Epidermal melanocyte (primary cell): ENCODE measurements at regions not wholly inside any gene's neighbourhood (a gene's known extent, or its start where the extent isn't known, plus 50 kb on each side); places are given as distances from the start of the nearest gene placed in this dataset.
"Not testable (repeated sequence)": the region's sequence is repeated elsewhere in the genome, so short reads cannot be mapped to it uniquely, and the experiment has no call there.

Source experiments
- DNase-seq: peaks from one replicate; pipeline ENCODE4 v3.0.0; 2011; ENCODE audit warnings: low spot score; ENCODE audit not compliant: insufficient read length

GRCh38 chr14:48289701-48290100 lies 614.3 kb upstream of the MDGA2 start:
- DNase-seq = no peak

GRCh38 chr14:48285217-48285616 lies 609.8 kb upstream of the MDGA2 start:
- DNase-seq = not testable (repeated sequence)

- peak; percentile 57 for DNase-seq
Measured at GRCh38 chr14:48275301-48275700, 599.9 kb upstream of the MDGA2 start.

- no peak for DNase-seq
Measured at GRCh38 chr14:48274826-48275225, 599.4 kb upstream of the MDGA2 start.

GRCh38 chr14:48267926-48268325 lies 592.5 kb upstream of the MDGA2 start:
- not testable (repeated sequence) for DNase-seq

GRCh38 chr14:48266201-48266600 lies 590.8 kb upstream of the MDGA2 start:
- DNase-seq = not testable (repeated sequence)

GRCh38 chr14:48261436-48261835 lies 586.0 kb upstream of the MDGA2 start:
- DNase-seq = no peak

GRCh38 chr14:48260394-48261295 lies 585.2 kb upstream of the MDGA2 start:
- DNase-seq = not testable (repeated sequence)

GRCh38 chr14:48259876-48260275 lies 584.5 kb upstream of the MDGA2 start:
- DNase-seq = not testable (repeated sequence)

- not testable (repeated sequence) for DNase-seq
Measured at GRCh38 chr14:48259232-48259631, 583.8 kb upstream of the MDGA2 start.

- DNase-seq = not testable (repeated sequence)
Measured at GRCh38 chr14:48258703-48259102, 583.3 kb upstream of the MDGA2 start.

- no peak for DNase-seq
Measured at GRCh38 chr14:48253020-48253419, 577.6 kb upstream of the MDGA2 start.

GRCh38 chr14:48251290-48251689 lies 575.9 kb upstream of the MDGA2 start:
- DNase-seq = no peak

GRCh38 chr14:48250575-48250974 lies 575.2 kb upstream of the MDGA2 start:
- DNase-seq = no peak

GRCh38 chr14:48247977-48248376 lies 572.6 kb upstream of the MDGA2 start:
- DNase-seq = no peak

- no peak for DNase-seq
Measured at GRCh38 chr14:48243900-48244299, 568.5 kb upstream of the MDGA2 start.

GRCh38 chr14:48229091-48229490 lies 553.7 kb upstream of the MDGA2 start:
- DNase-seq = no peak

- no peak for DNase-seq
Measured at GRCh38 chr14:48193893-48194292, 518.5 kb upstream of the MDGA2 start.

- not testable (repeated sequence) for DNase-seq
Measured at GRCh38 chr14:48149624-48150023, 474.2 kb upstream of the MDGA2 start.

- DNase-seq = no peak
Measured at GRCh38 chr14:48140804-48141203, 465.4 kb upstream of the MDGA2 start.

- DNase-seq = no peak
Measured at GRCh38 chr14:48129472-48129871, 454.1 kb upstream of the MDGA2 start.

GRCh38 chr14:48127674-48128073 lies 452.3 kb upstream of the MDGA2 start:
- no peak for DNase-seq

- no peak for DNase-seq
Measured at GRCh38 chr14:48125654-48126053, 450.2 kb upstream of the MDGA2 start.
